ENCODE measurements at regions not wholly inside any gene's neighbourhood (a gene's known extent, or its start where the extent isn't known, plus 50 kb on each side); places are given as distances from the start of the nearest gene placed in this dataset.
"Not testable (repeated sequence)": the region's sequence is repeated elsewhere in the genome, so short reads cannot be mapped to it uniquely, and the experiment has no call there.

GRCh38 chr13:75175575-75175974, 306.4 kb downstream of the TBC1D4 start:
- Histone ChIP-seq H3K36me3 (no peaks in the 10 kb centered on the region), H3K27ac (no peak overlapping the region), H3K4me3 (ENCODE audit: low read depth, low read length) (no peak overlapping the region), H3K27me3 (ENCODE audit: insufficient read depth, low read depth, severe bottlenecking) (no peaks in the 10 kb centered on the region), H3K9me3 (ENCODE audit: severe bottlenecking) (peaks cover 4% of the 10 kb centered on the region)
- no peak for DNase-seq
- no peak for TF ChIP-seq CTCF (IDR thresholded peaks at IDR 0.05; ENCODE audit: low read depth, low read length)

- H3K27ac ChIP-seq; H3K27me3 ChIP-seq (ENCODE audit: insufficient read depth, low read depth, severe bottlenecking): not testable (repeated sequence)
These were observed 306.9 kb downstream of the TBC1D4 start for GRCh38 chr13:75175097-75175496.

GRCh38 chr13:75174481-75174880, 307.5 kb downstream of the TBC1D4 start:
- no peaks in the 10 kb centered on the region for H3K27me3 ChIP-seq (ENCODE audit: insufficient read depth, low read depth, severe bottlenecking)
- no peak for TF ChIP-seq CTCF (IDR thresholded peaks at IDR 0.05; ENCODE audit: low read depth, low read length)
- H3K36me3 ChIP-seq: no peaks in the 10 kb centered on the region
- H3K27ac ChIP-seq: no peak overlapping the region
- no peak overlapping the region for H3K4me3 ChIP-seq (ENCODE audit: low read depth, low read length)
- H3K9me3 ChIP-seq (ENCODE audit: severe bottlenecking): peaks cover 4% of the 10 kb centered on the region
- DNase-seq: no peak

More at GRCh38 chr13:75175097-75175496, 306.9 kb downstream of the TBC1D4 start:
- not testable (repeated sequence) for H3K36me3 ChIP-seq; H3K9me3 ChIP-seq (ENCODE audit: severe bottlenecking); DNase-seq; H3K4me3 ChIP-seq (ENCODE audit: low read depth, low read length)

- Histone ChIP-seq H3K27ac (no peak overlapping the region), H3K27me3 (ENCODE audit: insufficient read depth, low read depth, severe bottlenecking) (no peaks in the 10 kb centered on the region), H3K9me3 (ENCODE audit: severe bottlenecking) (peaks cover 4% of the 10 kb centered on the region), H3K4me3 (ENCODE audit: low read depth, low read length) (no peak overlapping the region), H3K36me3 (no peaks in the 10 kb centered on the region)
- TF ChIP-seq CTCF (IDR thresholded peaks at IDR 0.05; ENCODE audit: low read depth, low read length): no peak
- DNase-seq: no peak
These were observed 308.3 kb downstream of the TBC1D4 start for GRCh38 chr13:75173457-75174356.

GRCh38 chr13:75170311-75170710, 311.7 kb downstream of the TBC1D4 start:
- no peak overlapping the region for H3K4me3 ChIP-seq (ENCODE audit: low read depth, low read length)
- H3K27ac ChIP-seq: no peak overlapping the region
- no peaks in the 10 kb centered on the region for H3K27me3 ChIP-seq (ENCODE audit: insufficient read depth, low read depth, severe bottlenecking)
- no peak for TF ChIP-seq CTCF (IDR thresholded peaks at IDR 0.05; ENCODE audit: low read depth, low read length)
- DNase-seq: peak; percentile 14
- H3K36me3 ChIP-seq: no peaks in the 10 kb centered on the region
- H3K9me3 ChIP-seq (ENCODE audit: severe bottlenecking): no peaks in the 10 kb centered on the region

GRCh38 chr13:75165543-75166230, 316.3 kb downstream of the TBC1D4 start:
- Histone ChIP-seq H3K4me3 (ENCODE audit: low read depth, low read length) (no peak overlapping the region), H3K36me3 (no peaks in the 10 kb centered on the region), H3K27ac (no peak overlapping the region), H3K9me3 (ENCODE audit: severe bottlenecking) (no peaks in the 10 kb centered on the region), H3K27me3 (ENCODE audit: insufficient read depth, low read depth, severe bottlenecking) (no peaks in the 10 kb centered on the region)
- DNase-seq: no peak
- TF ChIP-seq CTCF (IDR thresholded peaks at IDR 0.05; ENCODE audit: low read depth, low read length): no peak

Data from WERI-Rb-1 (cell line).